ENCODE measurements at regions not wholly inside any gene's neighbourhood (a gene's known extent, or its start where the extent isn't known, plus 50 kb on each side); places are given as distances from the start of the nearest gene placed in this dataset.

DNA sequence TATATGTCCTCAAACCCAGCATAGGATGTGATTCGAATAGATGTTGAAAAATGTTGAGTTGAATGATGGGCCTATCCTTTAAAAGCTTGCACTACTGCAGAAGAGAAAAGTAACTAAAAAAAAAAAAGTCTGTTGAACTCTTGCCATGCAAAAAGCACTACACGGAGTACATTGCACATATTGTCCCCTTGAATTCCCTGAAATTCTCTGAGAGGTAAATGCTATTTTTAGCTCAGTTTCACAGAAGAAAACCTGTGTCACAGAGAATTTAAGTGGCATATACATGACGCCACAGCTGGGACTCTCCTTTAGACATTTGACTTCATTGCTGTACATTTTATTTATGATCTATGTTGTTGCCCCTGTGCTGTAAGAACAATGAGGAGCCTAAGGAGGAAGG, 583.8 kb downstream of the SOX6 start:
- TF ChIP-seq, protein P1, sequence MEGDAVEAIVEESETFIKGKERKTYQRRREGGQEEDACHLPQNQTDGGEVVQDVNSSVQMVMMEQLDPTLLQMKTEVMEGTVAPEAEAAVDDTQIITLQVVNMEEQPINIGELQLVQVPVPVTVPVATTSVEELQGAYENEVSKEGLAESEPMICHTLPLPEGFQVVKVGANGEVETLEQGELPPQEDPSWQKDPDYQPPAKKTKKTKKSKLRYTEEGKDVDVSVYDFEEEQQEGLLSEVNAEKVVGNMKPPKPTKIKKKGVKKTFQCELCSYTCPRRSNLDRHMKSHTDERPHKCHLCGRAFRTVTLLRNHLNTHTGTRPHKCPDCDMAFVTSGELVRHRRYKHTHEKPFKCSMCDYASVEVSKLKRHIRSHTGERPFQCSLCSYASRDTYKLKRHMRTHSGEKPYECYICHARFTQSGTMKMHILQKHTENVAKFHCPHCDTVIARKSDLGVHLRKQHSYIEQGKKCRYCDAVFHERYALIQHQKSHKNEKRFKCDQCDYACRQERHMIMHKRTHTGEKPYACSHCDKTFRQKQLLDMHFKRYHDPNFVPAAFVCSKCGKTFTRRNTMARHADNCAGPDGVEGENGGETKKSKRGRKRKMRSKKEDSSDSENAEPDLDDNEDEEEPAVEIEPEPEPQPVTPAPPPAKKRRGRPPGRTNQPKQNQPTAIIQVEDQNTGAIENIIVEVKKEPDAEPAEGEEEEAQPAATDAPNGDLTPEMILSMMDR (conservative IDR thresholded peaks at IDR 0.05; ENCODE audit: low read length), result no peak
- no peak for TF ChIP-seq EZH2phosphoT487 (IDR thresholded peaks at IDR 0.05; ENCODE audit: borderline replicate concordance)
